ENCODE measurements at regions not wholly inside any gene's neighbourhood (a gene's known extent, or its start where the extent isn't known, plus 50 kb on each side); places are given as distances from the start of the nearest gene placed in this dataset.

DNA sequence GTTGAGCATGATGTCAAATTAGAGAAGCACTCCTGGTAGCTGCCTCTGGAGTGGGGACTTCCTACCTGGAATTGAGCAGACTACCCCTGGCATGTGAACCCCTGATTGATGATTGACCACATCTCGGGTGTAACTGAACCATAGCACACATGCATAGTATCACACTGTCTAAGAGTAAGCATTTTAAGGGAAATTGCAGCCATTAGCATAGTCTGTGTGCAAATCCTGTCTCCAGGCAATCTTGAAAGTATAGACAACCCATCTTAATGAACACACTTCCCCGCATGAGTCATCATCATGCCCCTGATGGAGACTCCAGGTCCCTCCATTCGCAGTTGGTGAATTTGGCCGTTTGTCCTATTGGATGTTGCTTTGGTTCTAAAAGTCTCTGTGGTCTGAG, 131.3 kb downstream of the C11orf91 start:
- DNase-seq (no peak), ATAC-seq (replicated peaks in 1 of 4) (no peak)
- peaks cover 2 to 5% of the 10 kb centered on the region in 2 experiments for H3K27me3 ChIP-seq (replicated peaks in 1 of 2; ENCODE audit: control insufficient read depth in 2 of 2, extremely low read depth in 1 of 2, insufficient read depth in 2 of 2, low read length in 1 of 2)
- no peaks in the 10 kb centered on the region for H3K4me1 ChIP-seq (ENCODE audit: control insufficient read depth in 1 of 2, extremely low read depth in 1 of 2, insufficient read depth in 2 of 2, low read length in 2 of 2)
- H3K27ac ChIP-seq (ENCODE audit: low read length) = no peak overlapping the region
- Mint-ChIP-seq H3K27ac (no peak overlapping the region), H3K27me3 (peaks cover 9 to 28% of the 10 kb centered on the region in 2 donors), H3K4me1 (no peaks in the 10 kb centered on the region), H3K36me3 (no peaks in the 10 kb centered on the region), H3K9me3 (peaks cover 0 to 8% (median 2%) of the 10 kb centered on the region in 3 donors), H3K4me3 (no peak overlapping the region)
- ChIA-PET CTCF (interaction anchor here in 1 of 2 donors (0.7 kb wide), 1 partner anchor 36 kb away, joined by 5 read pairs; no protein-coding TSS in a partner anchor), POLR2A (no interaction called here)
- H3K4me3 ChIP-seq (ENCODE audit: control insufficient read depth in 1 of 2, extremely low read depth in 1 of 2, low read length in 1 of 2) = no peak overlapping the region
- 31% methylated on average over 2 of the region's 4 CpGs for WGBS (ENCODE audit: insufficient coverage)
- no peaks in the 10 kb centered on the region for H3K36me3 ChIP-seq (ENCODE audit: control insufficient read depth in 2 of 2, extremely low read depth in 1 of 2, insufficient read depth in 1 of 2, low read length in 1 of 2)
- peaks cover 4% of the 10 kb centered on the region for H3K9me3 ChIP-seq

GRCh38 chr11:33567004-33567403, 133.6 kb downstream of the C11orf91 start:
- peaks cover 9 to 31% of the 10 kb centered on the region in 2 donors for H3K27me3 Mint-ChIP-seq
- H3K36me3 Mint-ChIP-seq = no peaks in the 10 kb centered on the region
- DNase-seq (no peak), ATAC-seq (replicated peaks in 1 of 4) (no peak)
- no peak overlapping the region for H3K4me3 ChIP-seq (ENCODE audit: control insufficient read depth in 1 of 2, extremely low read depth in 1 of 2, low read length in 1 of 2)
- WGBS (ENCODE audit: insufficient coverage) = no CpG with 5 or more reads among the region's 1 CpG
- H3K9me3 Mint-ChIP-seq = no peaks in the 10 kb centered on the region
- no peaks in the 10 kb centered on the region for H3K36me3 ChIP-seq (ENCODE audit: control insufficient read depth in 2 of 2, extremely low read depth in 1 of 2, insufficient read depth in 1 of 2, low read length in 1 of 2)
- peaks cover 2 to 5% of the 10 kb centered on the region in 2 experiments for H3K27me3 ChIP-seq (replicated peaks in 1 of 2; ENCODE audit: control insufficient read depth in 2 of 2, extremely low read depth in 1 of 2, insufficient read depth in 2 of 2, low read length in 1 of 2)
- no peaks in the 10 kb centered on the region for H3K4me1 Mint-ChIP-seq
- ChIA-PET POLR2A (no interaction called here), CTCF (interaction anchor here in 1 of 2 donors (0.5 kb wide), 1 partner anchor 80 kb away, joined by 3 read pairs; no protein-coding TSS in a partner anchor)
- no peak overlapping the region for H3K27ac Mint-ChIP-seq
- H3K9me3 ChIP-seq = no peaks in the 10 kb centered on the region
- no peaks in the 10 kb centered on the region for H3K4me1 ChIP-seq (ENCODE audit: control insufficient read depth in 1 of 2, extremely low read depth in 1 of 2, insufficient read depth in 2 of 2, low read length in 2 of 2)
- H3K4me3 Mint-ChIP-seq = no peak overlapping the region
- H3K27ac ChIP-seq (ENCODE audit: low read length) = no peak overlapping the region

DNA sequence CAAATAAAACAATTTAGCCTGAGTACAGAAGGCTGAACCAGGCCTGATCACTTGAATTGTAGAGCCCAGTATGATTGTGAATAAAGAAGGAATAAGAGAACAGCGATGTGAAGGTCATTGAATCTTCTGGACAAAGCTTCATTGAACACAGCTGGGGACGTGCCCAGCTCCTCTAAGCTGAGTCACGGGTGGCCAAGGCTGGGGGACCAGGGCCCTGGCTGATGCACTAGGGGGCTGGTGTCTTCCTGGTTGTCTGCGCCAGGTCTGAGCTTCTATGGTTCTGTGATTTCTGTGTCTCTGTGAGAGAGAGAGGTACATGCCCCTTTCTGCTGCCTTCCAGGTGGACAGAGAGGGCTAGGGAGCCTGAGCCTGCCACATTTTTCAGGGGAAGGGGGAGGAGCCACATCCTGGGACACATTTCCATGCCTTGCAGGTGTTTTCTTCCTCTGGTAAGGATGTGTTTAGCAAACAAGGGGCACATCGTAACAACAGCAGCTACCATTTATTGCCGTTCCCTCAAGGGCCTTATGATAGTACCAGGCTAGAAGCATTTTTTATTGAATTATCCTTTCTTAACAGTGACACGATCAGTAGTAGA, 135.7 kb downstream of the C11orf91 start:
- H3K9me3 Mint-ChIP-seq = no peaks in the 10 kb centered on the region
- no peak for ATAC-seq (replicated peaks in 1 of 4)
- H3K27me3 Mint-ChIP-seq = peaks cover 6 to 29% of the 10 kb centered on the region in 2 donors
- peaks cover 2 to 5% of the 10 kb centered on the region in 2 experiments for H3K27me3 ChIP-seq (replicated peaks in 1 of 2; ENCODE audit: control insufficient read depth in 2 of 2, extremely low read depth in 1 of 2, insufficient read depth in 2 of 2, low read length in 1 of 2)
- no peaks in the 10 kb centered on the region for H3K36me3 Mint-ChIP-seq
- H3K36me3 ChIP-seq (ENCODE audit: control insufficient read depth in 2 of 2, extremely low read depth in 1 of 2, insufficient read depth in 1 of 2, low read length in 1 of 2) = no peaks in the 10 kb centered on the region
- no peaks in the 10 kb centered on the region for H3K4me1 ChIP-seq (ENCODE audit: control insufficient read depth in 1 of 2, extremely low read depth in 1 of 2, insufficient read depth in 2 of 2, low read length in 2 of 2)
- no peak for DNase-seq
- H3K4me3 Mint-ChIP-seq = no peak overlapping the region
- no peak overlapping the region for H3K27ac Mint-ChIP-seq
- H3K4me1 Mint-ChIP-seq = no peaks in the 10 kb centered on the region
- 70% methylated on average over 3 of the region's 7 CpGs for WGBS (ENCODE audit: insufficient coverage)
- ChIA-PET POLR2A (no interaction called here), CTCF (no interaction called here)
- no peak overlapping the region for H3K4me3 ChIP-seq (ENCODE audit: control insufficient read depth in 1 of 2, extremely low read depth in 1 of 2, low read length in 1 of 2)
- H3K27ac ChIP-seq (ENCODE audit: low read length) = no peak overlapping the region
- H3K9me3 ChIP-seq = no peaks in the 10 kb centered on the region

- peaks cover 6 to 17% of the 10 kb centered on the region in 2 donors for H3K27me3 Mint-ChIP-seq
- Histone ChIP-seq H3K36me3 (ENCODE audit: control insufficient read depth in 2 of 2, extremely low read depth in 1 of 2, insufficient read depth in 1 of 2, low read length in 1 of 2) (no peaks in the 10 kb centered on the region), H3K4me1 (ENCODE audit: control insufficient read depth in 1 of 2, extremely low read depth in 1 of 2, insufficient read depth in 2 of 2, low read length in 2 of 2) (no peaks in the 10 kb centered on the region), H3K9me3 (no peaks in the 10 kb centered on the region), H3K4me3 (ENCODE audit: control insufficient read depth in 1 of 2, extremely low read depth in 1 of 2, low read length in 1 of 2) (no peak overlapping the region), H3K27ac (ENCODE audit: low read length) (no peak overlapping the region), H3K27me3 (replicated peaks in 1 of 2; ENCODE audit: control insufficient read depth in 2 of 2, extremely low read depth in 1 of 2, insufficient read depth in 2 of 2, low read length in 1 of 2) (peaks cover 0 to 4% of the 10 kb centered on the region in 2 experiments)
- 33% methylated on average over 1 of the region's 4 CpGs for WGBS (ENCODE audit: insufficient coverage)
- no peak overlapping the region for H3K4me3 Mint-ChIP-seq
- ChIA-PET CTCF (no interaction called here), POLR2A (no interaction called here)
- DNase-seq (no peak), ATAC-seq (replicated peaks in 1 of 4) (no peak)
- no peaks in the 10 kb centered on the region for H3K9me3 Mint-ChIP-seq
- H3K4me1 Mint-ChIP-seq = no peaks in the 10 kb centered on the region
- H3K36me3 Mint-ChIP-seq = no peaks in the 10 kb centered on the region
- no peak overlapping the region for H3K27ac Mint-ChIP-seq
Observed at GRCh38 chr11:33560729-33561128, 139.9 kb downstream of the C11orf91 start.

DNA sequence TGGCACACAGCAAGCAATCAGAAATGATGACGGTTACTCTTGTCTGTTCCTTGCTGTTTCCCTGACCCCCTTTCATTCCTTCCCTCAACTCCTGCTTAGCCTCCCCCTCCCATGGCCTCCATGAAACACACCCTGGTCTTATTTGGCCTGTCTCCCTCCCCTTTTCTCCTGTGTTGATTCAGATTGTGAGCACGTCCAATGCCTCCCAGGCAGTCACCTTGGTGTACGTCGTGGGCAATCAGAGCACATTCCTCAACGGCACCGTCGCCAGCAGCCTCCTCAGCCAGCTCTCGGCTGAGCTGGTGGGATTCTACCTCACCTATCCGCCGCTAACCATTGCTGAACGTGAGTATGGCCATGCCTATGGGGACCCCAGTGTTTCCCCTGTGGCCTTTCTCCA, 141.1 kb downstream of the C11orf91 start:
- H3K27me3 Mint-ChIP-seq = peaks cover 9 to 17% of the 10 kb centered on the region in 2 donors
- POLR2A ChIA-PET = no interaction called here
- Histone ChIP-seq H3K4me1 (ENCODE audit: control insufficient read depth in 1 of 2, extremely low read depth in 1 of 2, insufficient read depth in 2 of 2, low read length in 2 of 2) (no peaks in the 10 kb centered on the region), H3K9me3 (no peaks in the 10 kb centered on the region), H3K27ac (ENCODE audit: low read length) (no peak overlapping the region), H3K36me3 (ENCODE audit: control insufficient read depth in 2 of 2, extremely low read depth in 1 of 2, insufficient read depth in 1 of 2, low read length in 1 of 2) (no peaks in the 10 kb centered on the region), H3K27me3 (replicated peaks in 1 of 2; ENCODE audit: control insufficient read depth in 2 of 2, extremely low read depth in 1 of 2, insufficient read depth in 2 of 2, low read length in 1 of 2) (peaks cover 0 to 5% of the 10 kb centered on the region in 2 experiments), H3K4me3 (ENCODE audit: control insufficient read depth in 1 of 2, extremely low read depth in 1 of 2, low read length in 1 of 2) (no peak overlapping the region)
- WGBS (ENCODE audit: insufficient coverage) = 80% methylated on average over 8 of the region's 11 CpGs
- H3K9me3 Mint-ChIP-seq = no peaks in the 10 kb centered on the region
- no peaks in the 10 kb centered on the region for H3K4me1 Mint-ChIP-seq
- H3K4me3 Mint-ChIP-seq = no peak overlapping the region
- CTCF ChIA-PET = no interaction called here
- ATAC-seq (replicated peaks in 1 of 4) = no peak
- H3K36me3 Mint-ChIP-seq = no peaks in the 10 kb centered on the region
- no peak for DNase-seq
- no peak overlapping the region for H3K27ac Mint-ChIP-seq

- H3K9me3 Mint-ChIP-seq = no peaks in the 10 kb centered on the region
- peaks cover 11 to 25% of the 10 kb centered on the region in 2 donors for H3K27me3 Mint-ChIP-seq
- Histone ChIP-seq H3K4me3 (ENCODE audit: control insufficient read depth in 1 of 2, extremely low read depth in 1 of 2, low read length in 1 of 2) (no peak overlapping the region), H3K27me3 (replicated peaks in 1 of 2; ENCODE audit: control insufficient read depth in 2 of 2, extremely low read depth in 1 of 2, insufficient read depth in 2 of 2, low read length in 1 of 2) (peaks cover 0 to 8% of the 10 kb centered on the region in 2 experiments), H3K27ac (ENCODE audit: low read length) (no peak overlapping the region), H3K36me3 (ENCODE audit: control insufficient read depth in 2 of 2, extremely low read depth in 1 of 2, insufficient read depth in 1 of 2, low read length in 1 of 2) (no peaks in the 10 kb centered on the region), H3K4me1 (ENCODE audit: control insufficient read depth in 1 of 2, extremely low read depth in 1 of 2, insufficient read depth in 2 of 2, low read length in 2 of 2) (no peaks in the 10 kb centered on the region), H3K9me3 (no peaks in the 10 kb centered on the region)
- WGBS (ENCODE audit: insufficient coverage) = no CpG with 5 or more reads among the region's 7 CpGs
- CTCF ChIA-PET = interaction anchor here in 1 of 2 donors (0.6 kb wide), 1 partner anchor 543 kb away, joined by 8 read pairs; the partner anchor contains the start of gene DEPDC7
- H3K36me3 Mint-ChIP-seq = no peaks in the 10 kb centered on the region
- no peak for ATAC-seq (replicated peaks in 1 of 4)
- POLR2A ChIA-PET = no interaction called here
- H3K4me3 Mint-ChIP-seq = no peak overlapping the region
- no peak for DNase-seq
- no peaks in the 10 kb centered on the region for H3K4me1 Mint-ChIP-seq
- no peak overlapping the region for H3K27ac Mint-ChIP-seq
Observed at GRCh38 chr11:33558097-33558496, 142.5 kb downstream of the C11orf91 start.

- H3K4me1 ChIP-seq (ENCODE audit: control insufficient read depth in 1 of 2, extremely low read depth in 1 of 2, insufficient read depth in 2 of 2, low read length in 2 of 2) = no peaks in the 10 kb centered on the region
- no CpG with 5 or more reads among the region's 1 CpG for WGBS (ENCODE audit: insufficient coverage)
- H3K27ac Mint-ChIP-seq = no peak overlapping the region
- no peaks in the 10 kb centered on the region for H3K36me3 Mint-ChIP-seq
- ATAC-seq (replicated peaks in 1 of 4) (no peak), DNase-seq (no peak)
- H3K4me1 Mint-ChIP-seq = no peaks in the 10 kb centered on the region
- peaks cover 0 to 8% of the 10 kb centered on the region in 2 experiments for H3K27me3 ChIP-seq (replicated peaks in 1 of 2; ENCODE audit: control insufficient read depth in 2 of 2, extremely low read depth in 1 of 2, insufficient read depth in 2 of 2, low read length in 1 of 2)
- H3K4me3 Mint-ChIP-seq = no peak overlapping the region
- H3K9me3 ChIP-seq = no peaks in the 10 kb centered on the region
- H3K9me3 Mint-ChIP-seq = no peaks in the 10 kb centered on the region
- no peak overlapping the region for H3K27ac ChIP-seq (ENCODE audit: low read length)
- no peak overlapping the region for H3K4me3 ChIP-seq (ENCODE audit: control insufficient read depth in 1 of 2, extremely low read depth in 1 of 2, low read length in 1 of 2)
- no peaks in the 10 kb centered on the region for H3K36me3 ChIP-seq (ENCODE audit: control insufficient read depth in 2 of 2, extremely low read depth in 1 of 2, insufficient read depth in 1 of 2, low read length in 1 of 2)
- ChIA-PET CTCF (no interaction called here), POLR2A (no interaction called here)
- H3K27me3 Mint-ChIP-seq = peaks cover 11 to 25% of the 10 kb centered on the region in 2 donors
Observed at GRCh38 chr11:33557201-33557600, 143.4 kb downstream of the C11orf91 start.

All from T-cell (primary cell).